ENCODE measurements at regions not wholly inside any gene's neighbourhood (a gene's known extent, or its start where the extent isn't known, plus 50 kb on each side); places are given as distances from the start of the nearest gene placed in this dataset.

DNA sequence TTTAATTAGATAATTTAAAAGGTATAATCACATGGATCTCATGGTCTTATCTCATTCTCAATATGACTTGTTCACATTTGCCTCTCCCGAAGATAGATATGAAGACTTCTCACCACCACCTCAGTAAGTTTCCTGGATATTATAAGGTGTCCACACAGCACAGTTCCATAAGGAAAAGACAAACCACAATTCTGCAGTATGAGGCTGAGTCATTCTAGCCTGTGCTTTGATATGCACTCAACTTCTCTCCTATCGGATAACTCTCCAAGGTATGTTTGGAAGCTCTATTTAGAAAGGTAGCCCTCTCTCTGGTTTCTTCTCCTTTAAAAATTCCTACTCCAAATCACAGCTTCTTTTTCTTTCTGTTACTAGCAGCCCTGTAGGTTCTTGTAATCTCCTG lies 612.8 kb downstream of the ZPLD1 start:
- DNase-seq = no peak
- H3K9me3 Mint-ChIP-seq = no peaks in the 10 kb centered on the region
- no peaks in the 10 kb centered on the region for H3K4me1 Mint-ChIP-seq
- no peaks in the 10 kb centered on the region for H3K27me3 Mint-ChIP-seq
- H3K27ac Mint-ChIP-seq = no peak overlapping the region
- no peaks in the 10 kb centered on the region for H3K36me3 Mint-ChIP-seq (ENCODE audit: low read depth)
- no peak for TF ChIP-seq CTCF (IDR thresholded peaks at IDR 0.05)
- POLR2A ChIA-PET = no interaction called here
- H3K4me3 Mint-ChIP-seq = no peak overlapping the region
- CTCF ChIA-PET = no interaction called here
- no peak for ATAC-seq (ENCODE audit: low read depth)
- intact Hi-C loops (cut with micrococcal nuclease) = no loop called here

DNA sequence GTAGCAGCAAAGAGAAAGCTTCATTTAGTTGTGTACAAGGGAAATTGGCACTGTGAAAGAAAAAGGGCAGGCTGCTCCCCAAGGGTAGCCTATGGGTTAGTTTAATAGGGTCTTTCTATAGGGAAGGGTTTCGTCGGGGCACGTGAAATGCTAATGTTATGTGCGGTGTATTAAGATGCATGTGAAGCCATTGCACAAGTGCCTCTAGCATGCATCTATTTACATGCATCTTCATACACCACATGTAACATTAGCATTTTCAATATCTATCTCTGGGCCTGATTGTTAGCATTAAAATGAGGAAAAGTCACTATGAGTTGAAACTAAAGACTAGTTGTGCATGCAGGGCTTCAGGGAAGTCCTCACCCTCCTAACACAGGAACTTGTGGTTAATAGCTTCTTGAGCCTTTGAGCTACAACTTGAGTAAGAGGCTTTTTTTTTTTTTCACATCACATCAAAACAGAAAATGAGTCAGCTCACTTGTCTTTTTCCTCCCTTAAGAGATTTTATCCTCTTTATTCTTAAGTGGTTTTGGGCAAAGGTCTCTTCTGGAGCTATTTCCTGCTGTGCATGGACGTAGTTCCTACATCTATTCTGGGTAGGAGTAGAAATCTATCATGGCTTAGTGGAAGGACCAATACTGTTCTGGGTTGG lies 613.4 kb downstream of the ZPLD1 start:
- no peak for TF ChIP-seq CTCF (IDR thresholded peaks at IDR 0.05)
- DNase-seq = no peak
- no peaks in the 10 kb centered on the region for H3K36me3 Mint-ChIP-seq (ENCODE audit: low read depth)
- POLR2A ChIA-PET = no interaction called here
- CTCF ChIA-PET = no interaction called here
- no peaks in the 10 kb centered on the region for H3K9me3 Mint-ChIP-seq
- intact Hi-C loops (cut with micrococcal nuclease) = no loop called here
- ATAC-seq (ENCODE audit: low read depth) = no peak
- H3K27ac Mint-ChIP-seq = no peak overlapping the region
- no peaks in the 10 kb centered on the region for H3K4me1 Mint-ChIP-seq
- no peak overlapping the region for H3K4me3 Mint-ChIP-seq
- H3K27me3 Mint-ChIP-seq = no peaks in the 10 kb centered on the region

GRCh38 chr3:103052236-103052830 lies 617.5 kb downstream of the ZPLD1 start:
- CTCF ChIA-PET = no interaction called here
- TF ChIP-seq CTCF (IDR thresholded peaks at IDR 0.05) = no peak
- no peak for DNase-seq
- POLR2A ChIA-PET = no interaction called here
- no peaks in the 10 kb centered on the region for H3K36me3 Mint-ChIP-seq (ENCODE audit: low read depth)
- no peaks in the 10 kb centered on the region for H3K4me1 Mint-ChIP-seq
- no peak overlapping the region for H3K4me3 Mint-ChIP-seq
- H3K27me3 Mint-ChIP-seq = no peaks in the 10 kb centered on the region
- H3K9me3 Mint-ChIP-seq = no peaks in the 10 kb centered on the region
- intact Hi-C loops (cut with micrococcal nuclease) = no loop called here
- ATAC-seq (ENCODE audit: low read depth) = no peak
- H3K27ac Mint-ChIP-seq = no peak overlapping the region

- no peaks in the 10 kb centered on the region for H3K9me3 Mint-ChIP-seq
- ATAC-seq (ENCODE audit: low read depth) = no peak
- POLR2A ChIA-PET = no interaction called here
- no peaks in the 10 kb centered on the region for H3K4me1 Mint-ChIP-seq
- TF ChIP-seq CTCF (IDR thresholded peaks at IDR 0.05) = no peak
- no peak overlapping the region for H3K27ac Mint-ChIP-seq
- DNase-seq = no peak
- no peaks in the 10 kb centered on the region for H3K27me3 Mint-ChIP-seq
- H3K36me3 Mint-ChIP-seq (ENCODE audit: low read depth) = no peaks in the 10 kb centered on the region
- intact Hi-C loops (cut with micrococcal nuclease) = no loop called here
- H3K4me3 Mint-ChIP-seq = no peak overlapping the region
- CTCF ChIA-PET = no interaction called here
Measured at GRCh38 chr3:103055021-103055520, 620.3 kb downstream of the ZPLD1 start.

- Mint-ChIP-seq H3K4me1 (no peaks in the 10 kb centered on the region), H3K36me3 (ENCODE audit: low read depth) (no peaks in the 10 kb centered on the region), H3K9me3 (no peaks in the 10 kb centered on the region), H3K4me3 (no peak overlapping the region), H3K27ac (no peak overlapping the region), H3K27me3 (no peaks in the 10 kb centered on the region)
- ChIA-PET CTCF (no interaction called here), POLR2A (no interaction called here)
- ATAC-seq (ENCODE audit: low read depth) (no peak), DNase-seq (no peak)
- no peak for TF ChIP-seq CTCF (IDR thresholded peaks at IDR 0.05)
- intact Hi-C loops (cut with micrococcal nuclease) = no loop called here
Measured at GRCh38 chr3:103056542-103056941, 621.7 kb downstream of the ZPLD1 start.
